ACHN (cell line): ENCODE measurements at regions not wholly inside any gene's neighbourhood (a gene's known extent, or its start where the extent isn't known, plus 50 kb on each side); places are given as distances from the start of the nearest gene placed in this dataset.

Source experiments
- DNase-seq: peaks from one replicate; pipeline ENCODE4 v3.0.0-alpha.2; 2015
- in situ Hi-C: cut with HindIII; loops from 2 replicates; pipeline ENCODE4 v1.10.0; 2017; ENCODE audit warnings: low sequenced_read_pairs, low pct_ligation_motif_present, low pct_unique_long_range_greater_than_20kb

- no peak for DNase-seq
- in situ Hi-C loops = no loop called here
Measured at GRCh38 chr6:126419901-126420300, 80.0 kb downstream of the CENPW start.

GRCh38 chr6:126422912-126423311 lies 83.0 kb downstream of the CENPW start:
- in situ Hi-C loops = no loop called here
- no peak for DNase-seq

- in situ Hi-C loops = no loop called here
- DNase-seq = no peak
Measured at GRCh38 chr6:126427713-126428112, 87.8 kb downstream of the CENPW start.

- no peak for DNase-seq
- in situ Hi-C loops = no loop called here
Measured at GRCh38 chr6:126429866-126430265, 90.0 kb downstream of the CENPW start.

GRCh38 chr6:126432564-126432963 lies 92.6 kb downstream of the CENPW start:
- no peak for DNase-seq
- in situ Hi-C loops = no loop called here

GRCh38 chr6:126433927-126434326 lies 94.0 kb downstream of the CENPW start:
- in situ Hi-C loops = no loop called here

GRCh38 chr6:126437205-126437604 lies 97.3 kb downstream of the CENPW start:
- DNase-seq = no peak
- in situ Hi-C loops = no loop called here

More at GRCh38 chr6:126433927-126434326, 94.0 kb downstream of the CENPW start:
- DNase-seq = no peak

- in situ Hi-C loops = no loop called here
- no peak for DNase-seq
Measured at GRCh38 chr6:126439040-126439439, 99.1 kb downstream of the CENPW start.

- in situ Hi-C loops = no loop called here
- DNase-seq = no peak
Measured at GRCh38 chr6:126440923-126441322, 101.0 kb downstream of the CENPW start.

GRCh38 chr6:126444659-126445273 lies 104.9 kb downstream of the CENPW start:
- in situ Hi-C loops = no loop called here
- DNase-seq = no peak

- in situ Hi-C loops = no loop called here
- no peak for DNase-seq
Measured at GRCh38 chr6:126446248-126446647, 106.3 kb downstream of the CENPW start.

- DNase-seq = no peak
- in situ Hi-C loops = no loop called here
Measured at GRCh38 chr6:126447367-126447766, 107.5 kb downstream of the CENPW start.

GRCh38 chr6:126461045-126461444 lies 121.1 kb downstream of the CENPW start:
- in situ Hi-C loops = no loop called here
- no peak for DNase-seq

- in situ Hi-C loops = no loop called here
Measured at GRCh38 chr6:126464245-126464644, 124.3 kb downstream of the CENPW start.

GRCh38 chr6:126475449-126475848 lies 135.5 kb downstream of the CENPW start:
- in situ Hi-C loops = no loop called here
- DNase-seq = no peak

More at GRCh38 chr6:126464245-126464644, 124.3 kb downstream of the CENPW start:
- DNase-seq = no peak

- no peak for DNase-seq
- in situ Hi-C loops = no loop called here
Measured at GRCh38 chr6:126477678-126478077, 137.8 kb downstream of the CENPW start.

- DNase-seq = no peak
- in situ Hi-C loops = no loop called here
Measured at GRCh38 chr6:126480268-126480667, 140.4 kb downstream of the CENPW start.

GRCh38 chr6:126481319-126481718 lies 141.4 kb downstream of the CENPW start:
- DNase-seq = no peak
- in situ Hi-C loops = no loop called here

GRCh38 chr6:126504792-126505191 lies 164.9 kb downstream of the CENPW start:
- in situ Hi-C loops = no loop called here
- no peak for DNase-seq

GRCh38 chr6:126513198-126513597 lies 173.3 kb downstream of the CENPW start:
- DNase-seq = peak; percentile 2

GRCh38 chr6:126516411-126516810 lies 176.5 kb downstream of the CENPW start:
- DNase-seq = no peak
- in situ Hi-C loops = no loop called here

More at GRCh38 chr6:126513198-126513597, 173.3 kb downstream of the CENPW start:
- in situ Hi-C loops = no loop called here
